Breast epithelium (tissue), 3 donors: ENCODE measurements at regions not wholly inside any gene's neighbourhood (a gene's known extent, or its start where the extent isn't known, plus 50 kb on each side); places are given as distances from the start of the nearest gene placed in this dataset.

Experiments used
- CTCF ChIP-seq, 3 donors: fragments of 450-650 bp; IDR thresholded peaks; one replicate each; pipeline ENCODE4 v1.5.1; 2016 to 2017; ENCODE audit warnings: antibody characterized with exemption in 3 of 3, mild to moderate bottlenecking in 3 of 3, moderate library complexity in 3 of 3
- POLR2A ChIP-seq: fragments of 450-650 bp; IDR thresholded peaks from one replicate; pipeline ENCODE4 v1.6.1; 2016; ENCODE audit warnings: antibody characterized with exemption, mild to moderate bottlenecking, moderate library complexity

DNA sequence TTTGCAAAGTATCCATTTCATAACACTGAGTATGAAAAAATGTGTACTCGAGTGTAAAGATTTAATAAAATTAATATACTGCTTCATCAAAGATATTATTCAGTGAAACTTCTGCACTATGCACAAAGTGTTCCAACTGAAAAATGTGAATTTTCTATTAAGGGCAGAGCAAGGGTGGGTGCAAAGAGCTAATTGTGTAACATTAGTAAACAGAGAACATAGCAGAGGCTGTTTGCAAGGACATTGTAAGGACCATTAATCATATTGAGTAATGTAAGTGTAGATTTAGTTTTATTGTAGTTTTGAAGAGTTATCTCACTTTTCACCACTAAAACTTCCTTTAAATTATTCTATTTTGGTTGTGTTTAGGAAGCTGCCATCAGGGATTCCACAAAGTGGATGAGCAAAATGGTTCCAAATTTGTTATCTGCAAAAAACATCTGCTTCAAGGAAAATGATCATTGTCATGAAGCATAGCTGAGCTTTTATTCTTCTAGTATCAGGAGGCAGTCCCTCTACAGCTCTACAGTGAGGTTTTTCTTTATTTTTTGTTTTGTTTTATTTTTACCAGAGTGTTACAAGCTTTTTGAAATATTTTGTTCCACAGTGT is 1375.4 kb downstream of the SLITRK1 start:
- TF ChIP-seq CTCF (IDR thresholded peaks at IDR 0.05) (no peak), POLR2A (no peak)
